ENCODE measurements at regions not wholly inside any gene's neighbourhood (a gene's known extent, or its start where the extent isn't known, plus 50 kb on each side); places are given as distances from the start of the nearest gene placed in this dataset.

DNA sequence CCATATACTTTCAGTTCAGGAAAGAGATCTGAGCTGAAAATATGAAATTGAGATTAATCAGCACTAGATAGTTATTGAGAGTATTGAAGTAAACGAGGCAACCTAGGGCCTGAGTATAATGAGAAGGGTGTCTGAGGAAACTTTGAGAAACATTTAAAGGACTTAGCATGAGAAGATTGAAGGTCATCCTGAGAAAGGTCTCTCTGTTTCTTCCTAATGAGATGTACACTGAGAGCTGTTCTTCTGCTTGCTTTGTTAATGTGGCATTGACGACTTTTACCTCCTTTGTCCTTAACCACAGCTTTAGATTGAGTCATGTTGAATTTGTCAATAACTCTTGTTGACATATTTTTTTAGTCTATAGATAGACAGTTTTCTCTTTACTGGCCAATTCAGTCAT lies 145.1 kb upstream of the ACTBL2 start:
- TF ChIP-seq, protein P1, sequence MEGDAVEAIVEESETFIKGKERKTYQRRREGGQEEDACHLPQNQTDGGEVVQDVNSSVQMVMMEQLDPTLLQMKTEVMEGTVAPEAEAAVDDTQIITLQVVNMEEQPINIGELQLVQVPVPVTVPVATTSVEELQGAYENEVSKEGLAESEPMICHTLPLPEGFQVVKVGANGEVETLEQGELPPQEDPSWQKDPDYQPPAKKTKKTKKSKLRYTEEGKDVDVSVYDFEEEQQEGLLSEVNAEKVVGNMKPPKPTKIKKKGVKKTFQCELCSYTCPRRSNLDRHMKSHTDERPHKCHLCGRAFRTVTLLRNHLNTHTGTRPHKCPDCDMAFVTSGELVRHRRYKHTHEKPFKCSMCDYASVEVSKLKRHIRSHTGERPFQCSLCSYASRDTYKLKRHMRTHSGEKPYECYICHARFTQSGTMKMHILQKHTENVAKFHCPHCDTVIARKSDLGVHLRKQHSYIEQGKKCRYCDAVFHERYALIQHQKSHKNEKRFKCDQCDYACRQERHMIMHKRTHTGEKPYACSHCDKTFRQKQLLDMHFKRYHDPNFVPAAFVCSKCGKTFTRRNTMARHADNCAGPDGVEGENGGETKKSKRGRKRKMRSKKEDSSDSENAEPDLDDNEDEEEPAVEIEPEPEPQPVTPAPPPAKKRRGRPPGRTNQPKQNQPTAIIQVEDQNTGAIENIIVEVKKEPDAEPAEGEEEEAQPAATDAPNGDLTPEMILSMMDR (IDR thresholded peaks at IDR 0.05): no peak
- no peak for TF ChIP-seq POLR2AphosphoS5 (IDR thresholded peaks at IDR 0.05)
- no peak for TF ChIP-seq POLR2A (IDR thresholded peaks at IDR 0.05)
